Body of pancreas (tissue), 4 donors: ENCODE measurements at regions not wholly inside any gene's neighbourhood (a gene's known extent, or its start where the extent isn't known, plus 50 kb on each side); places are given as distances from the start of the nearest gene placed in this dataset.
"Not testable (repeated sequence)": the region's sequence is repeated elsewhere in the genome, so short reads cannot be mapped to it uniquely, and the experiment has no call there.

Experiments used
- ATAC-seq: fragments of 150-250 bp; one replicate; pipeline ENCODE4 v1.9.1; 2016
- DNase-seq, 4 donors: peaks; one replicate each; pipeline ENCODE4 v3.0.0-alpha.2; 2019
- H3K27ac ChIP-seq, 4 donors: fragments of 200-600 bp; sonication (generic); 1 replicate in 3 of 4; 2 replicates in 1 of 4; pipeline versions ENCODE4 v1.5.1 to v1.6.1; 2016 to 2019; ENCODE audit warnings: mild to moderate bottlenecking in 1 of 4, mixed read lengths in 1 of 4, moderate library complexity in 1 of 4
- H3K27me3 ChIP-seq, 2 donors: fragments of 200-600 bp; sonication (generic); one replicate each; pipeline ENCODE4 v1.6.0; 2016; ENCODE audit warnings: mild to moderate bottlenecking in 1 of 2
- H3K36me3 ChIP-seq, 2 donors: fragments of 200-600 bp; sonication (generic); replicated peaks in 1 of 2; 2 replicates each; pipeline ENCODE4 v1.5.1; 2016; ENCODE audit warnings: low read depth in 2 of 2; ENCODE audit not compliant: insufficient read depth in 1 of 2
- H3K4me1 ChIP-seq: fragments of 200-600 bp; sonication (generic); one replicate; pipeline ENCODE4 v1.6.0; 2016
- H3K4me3 ChIP-seq, 2 donors: fragments of 200-600 bp; sonication (generic); 1 replicate in 1 of 2; 2 replicates in 1 of 2; pipeline ENCODE4 v1.5.1; 2016 to 2019
- H3K9me3 ChIP-seq, 3 donors: fragments of 200-600 bp; sonication (generic); 1 replicate in 2 of 3; 2 replicates in 1 of 3; pipeline ENCODE4 v1.5.1; 2016
- WGBS, 2 donors: methylation state at CpG; one replicate each; pipeline ENCODE4 v1.1.5; 2017; 5-methylcytosine and 5-hydroxymethylcytosine counted together
- intact Hi-C: fragments of 100-400 bp; cut with DNase I; formaldehyde crosslinking; loops from one replicate; pipeline ENCODE4 v1.15.1; 2023

- ATAC-seq, DNase-seq, intact Hi-C loops, H3K27me3 ChIP-seq, H3K4me3 ChIP-seq, H3K9me3 ChIP-seq, H3K36me3 ChIP-seq, H3K4me1 ChIP-seq, H3K27ac ChIP-seq: not testable (repeated sequence)
- 77 to 87% methylated on average over 18 to 29 of the region's 33 CpGs for whole genome bisulfite sequencing, 2 donors
Measured at GRCh38 chr17:20633268-20634059, 53.9 kb downstream of the CDRT15L2 start.

GRCh38 chr17:20640147-20640546, 60.6 kb downstream of the CDRT15L2 start:
- DNase-seq, ATAC-seq, H3K4me3 ChIP-seq, H3K27ac ChIP-seq, H3K27me3 ChIP-seq, intact Hi-C loops, H3K9me3 ChIP-seq, H3K36me3 ChIP-seq, H3K4me1 ChIP-seq: not testable (repeated sequence)
- WGBS, 2 donors = 48 to 60% methylated on average over 6 of the region's 7 CpGs

DNA sequence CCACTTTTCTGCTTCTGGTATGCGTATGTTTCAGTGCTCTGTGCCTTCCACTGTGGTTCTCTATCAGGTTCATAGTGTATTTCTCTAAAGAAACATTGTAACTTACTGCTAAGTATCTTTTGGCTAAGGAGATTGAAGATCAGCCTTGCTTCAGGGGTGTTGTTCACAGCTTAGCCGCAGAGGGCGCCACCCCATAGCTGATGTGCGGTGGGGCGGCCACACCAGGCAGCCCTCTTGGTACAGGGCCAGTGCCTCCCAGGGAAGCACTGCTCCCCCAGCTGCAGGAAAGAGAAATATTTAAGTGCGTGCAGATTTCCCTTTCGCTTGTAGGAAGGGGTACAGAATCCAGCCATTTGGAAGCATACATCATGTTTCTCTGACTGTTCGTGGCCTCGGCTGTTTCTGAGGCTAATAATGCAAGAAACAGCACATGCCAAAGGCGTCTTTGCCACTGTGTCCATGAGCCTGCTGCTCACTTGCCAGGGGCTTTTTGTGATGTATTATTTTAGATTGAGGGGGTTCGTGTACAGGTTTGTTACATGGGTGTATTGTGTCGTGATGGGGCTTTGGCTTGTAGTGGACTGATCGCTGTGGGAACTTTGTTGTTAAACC, 67.2 kb downstream of the CDRT15L2 start:
- 27 to 36% methylated on average over 12 to 13 of the region's 13 CpGs for WGBS, 2 donors
- H3K4me1 ChIP-seq, H3K4me3 ChIP-seq, H3K27me3 ChIP-seq, H3K36me3 ChIP-seq, H3K27ac ChIP-seq, H3K9me3 ChIP-seq, intact Hi-C loops: not testable (repeated sequence)
- DNase-seq (peak in 1 of 4 donors; percentile 7), ATAC-seq (peak; percentile 74)

DNA sequence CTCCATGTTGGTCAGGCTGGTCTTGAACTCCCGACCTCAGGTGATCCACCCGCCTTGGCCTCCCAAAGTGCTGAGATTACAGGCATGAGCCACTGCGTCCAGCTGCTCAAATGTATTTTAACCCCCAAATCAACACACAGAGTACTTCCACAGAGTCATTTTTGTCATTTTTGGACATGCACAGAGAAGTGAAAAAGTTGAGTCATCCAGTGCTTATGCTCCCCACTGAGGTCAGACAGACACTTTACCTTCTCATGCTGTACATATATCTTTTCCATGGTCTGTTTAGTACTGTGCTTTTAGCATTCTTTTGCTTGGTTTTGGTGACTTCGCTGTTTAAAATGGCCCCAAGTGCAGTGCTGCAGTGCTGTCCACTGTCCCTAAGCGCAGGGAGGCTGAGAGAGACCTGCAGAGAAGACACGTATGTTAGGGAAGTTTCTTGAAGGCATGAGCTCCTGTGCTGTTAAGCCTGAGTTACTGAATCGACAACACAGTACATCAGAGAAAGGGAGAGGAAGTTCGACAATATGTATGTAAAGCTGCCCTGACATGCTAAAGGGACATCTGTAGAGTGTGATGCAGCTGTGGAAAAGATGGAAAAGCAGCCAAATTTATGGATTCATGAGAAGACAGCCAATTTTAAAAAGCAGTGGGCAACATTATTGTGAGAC, 69.7 kb downstream of the CDRT15L2 start:
- intact Hi-C loops, H3K27ac ChIP-seq, H3K4me1 ChIP-seq, H3K27me3 ChIP-seq, H3K36me3 ChIP-seq, DNase-seq, H3K9me3 ChIP-seq, H3K4me3 ChIP-seq, ATAC-seq: not testable (repeated sequence)
- 55 to 62% methylated on average over 8 of the region's 8 CpGs for WGBS, 2 donors

- H3K36me3 ChIP-seq, intact Hi-C loops: not testable (repeated sequence)
Measured at GRCh38 chr17:20651022-20651421, 71.5 kb downstream of the CDRT15L2 start.

GRCh38 chr17:20651736-20652135, 72.2 kb downstream of the CDRT15L2 start:
- WGBS, 2 donors = 23 to 45% methylated on average over 2 of the region's 2 CpGs

More at GRCh38 chr17:20651022-20651421, 71.5 kb downstream of the CDRT15L2 start:
- H3K27me3 ChIP-seq, H3K4me1 ChIP-seq, H3K4me3 ChIP-seq, H3K9me3 ChIP-seq, H3K27ac ChIP-seq, ATAC-seq, DNase-seq: not testable (repeated sequence)
- WGBS, 2 donors = 55 to 77% methylated on average over 8 of the region's 8 CpGs

GRCh38 chr17:20653391-20653790, 73.9 kb downstream of the CDRT15L2 start:
- intact Hi-C loops = not testable (repeated sequence)
- 43 to 83% methylated on average over 1 to 3 of the region's 5 CpGs for WGBS, 2 donors

More at GRCh38 chr17:20651736-20652135, 72.2 kb downstream of the CDRT15L2 start:
- H3K27me3 ChIP-seq, ATAC-seq, H3K27ac ChIP-seq, intact Hi-C loops, H3K4me3 ChIP-seq, DNase-seq, H3K4me1 ChIP-seq, H3K36me3 ChIP-seq, H3K9me3 ChIP-seq: not testable (repeated sequence)

DNA sequence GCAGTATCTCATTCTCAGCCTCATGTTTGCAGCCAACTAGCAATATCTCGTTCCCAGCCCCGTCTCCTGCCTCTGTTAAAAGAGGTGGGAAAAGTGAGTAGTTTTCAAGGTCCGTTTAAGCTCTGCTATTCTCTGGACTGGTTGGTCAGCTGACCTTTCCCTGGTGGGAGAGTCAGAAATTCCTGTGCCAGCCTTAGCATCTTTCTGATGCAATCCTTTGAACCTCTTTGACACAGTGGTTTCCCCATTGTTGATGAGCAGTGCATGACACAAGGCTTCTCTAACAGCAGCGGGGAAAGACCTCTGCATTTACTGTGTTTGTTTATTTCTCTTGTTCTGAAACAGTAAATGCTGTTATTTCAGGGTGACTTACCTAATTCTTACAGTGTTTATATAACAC, 74.6 kb downstream of the CDRT15L2 start:
- 23 to 27% methylated on average over 3 to 4 of the region's 4 CpGs for WGBS, 2 donors
- ATAC-seq, H3K4me1 ChIP-seq, H3K4me3 ChIP-seq, DNase-seq, H3K36me3 ChIP-seq, H3K27me3 ChIP-seq, H3K27ac ChIP-seq, H3K9me3 ChIP-seq, intact Hi-C loops: not testable (repeated sequence)

More at GRCh38 chr17:20653391-20653790, 73.9 kb downstream of the CDRT15L2 start:
- not testable (repeated sequence) for H3K36me3 ChIP-seq, H3K9me3 ChIP-seq, H3K27ac ChIP-seq, ATAC-seq, H3K4me3 ChIP-seq, DNase-seq, H3K27me3 ChIP-seq, H3K4me1 ChIP-seq

DNA sequence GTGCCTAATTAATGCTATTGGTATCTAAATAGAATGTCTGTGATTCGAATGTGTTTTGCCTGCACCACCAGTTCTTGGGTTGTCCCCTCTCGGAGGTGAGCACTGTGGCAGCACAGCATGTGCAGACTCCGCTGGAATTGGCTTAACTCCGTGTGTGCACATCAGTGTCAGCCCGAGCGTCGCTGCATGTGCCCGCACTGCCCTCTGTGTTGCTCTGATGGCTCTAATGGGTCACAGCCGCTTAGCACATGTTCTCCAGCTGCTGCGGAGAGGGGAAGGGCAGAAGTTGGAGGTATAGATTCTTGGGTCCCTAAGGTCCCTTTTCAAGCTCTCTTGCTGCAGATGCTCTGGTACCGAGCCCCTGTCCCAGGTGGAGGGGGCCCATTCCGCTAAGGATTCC, 75.1 kb downstream of the CDRT15L2 start:
- 60 to 64% methylated on average over 3 to 9 of the region's 12 CpGs for WGBS, 2 donors
- H3K9me3 ChIP-seq, DNase-seq, H3K4me3 ChIP-seq, intact Hi-C loops, H3K4me1 ChIP-seq, H3K36me3 ChIP-seq, H3K27ac ChIP-seq, H3K27me3 ChIP-seq, ATAC-seq: not testable (repeated sequence)

DNA sequence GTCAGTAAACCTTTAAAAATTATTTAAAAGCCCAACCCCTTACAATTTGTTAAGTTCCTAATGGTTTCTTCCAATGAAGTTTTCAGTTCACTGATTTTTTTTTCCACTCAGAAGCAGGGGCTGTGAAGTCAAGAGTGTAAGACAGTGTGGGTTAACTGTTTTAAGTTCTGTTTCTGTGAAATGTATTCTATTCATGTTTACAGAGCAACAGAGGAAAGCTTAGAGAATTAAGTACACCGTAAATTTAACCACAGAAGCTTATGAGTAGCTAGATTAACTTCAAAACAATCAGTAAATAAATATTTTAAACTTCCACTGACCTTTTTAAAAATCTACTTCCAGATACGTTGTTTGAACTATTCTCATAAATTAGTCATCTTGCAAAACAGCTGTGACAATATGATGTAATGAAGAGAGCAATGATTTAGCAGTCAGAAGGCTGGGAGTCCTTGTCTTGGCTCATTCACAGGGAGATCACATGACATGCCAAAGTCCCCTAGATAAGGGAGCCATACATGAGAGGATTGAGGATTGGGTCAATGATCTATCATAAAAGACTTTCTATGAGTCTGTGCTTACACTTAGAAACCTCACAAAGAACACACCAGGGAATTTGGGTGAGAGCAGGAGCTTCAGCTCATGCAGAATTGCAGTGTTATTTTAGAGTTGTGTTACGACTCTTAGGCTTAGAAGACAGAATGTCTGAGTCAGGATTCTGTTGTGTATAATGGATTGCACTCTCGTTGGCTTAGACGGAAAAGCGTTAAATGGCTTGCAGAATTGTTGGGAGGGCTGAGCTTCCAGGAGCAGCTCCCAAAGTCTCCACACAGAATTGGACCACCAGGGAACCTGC, 85.8 kb downstream of the CDRT15L2 start:
- H3K27me3 ChIP-seq, H3K27ac ChIP-seq, intact Hi-C loops, H3K36me3 ChIP-seq, H3K4me3 ChIP-seq, H3K9me3 ChIP-seq, H3K4me1 ChIP-seq, DNase-seq: not testable (repeated sequence)
- 22 to 32% methylated on average over 3 of the region's 6 CpGs for WGBS, 2 donors
- ATAC-seq = peak; percentile 81

DNA sequence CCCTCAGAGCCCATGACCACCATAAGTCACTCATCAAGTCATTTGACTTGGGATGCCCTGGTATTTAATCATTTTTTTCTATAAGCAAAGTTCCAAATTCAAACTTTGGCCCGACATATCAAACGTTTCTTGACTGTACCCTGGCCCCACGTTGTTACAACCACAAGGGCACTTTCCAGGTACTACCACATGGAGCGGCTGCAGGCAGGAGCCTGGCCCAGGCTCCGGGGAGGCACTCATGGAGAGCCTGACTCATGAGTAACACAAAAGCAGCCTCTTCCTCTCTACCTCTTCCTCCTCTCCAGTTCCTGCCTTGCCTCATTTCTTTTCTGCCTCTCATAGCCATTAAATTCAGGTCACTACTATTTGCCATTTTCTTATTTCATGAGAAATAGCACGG, 87.2 kb downstream of the CDRT15L2 start:
- H3K27ac ChIP-seq, H3K4me1 ChIP-seq, ATAC-seq, intact Hi-C loops, H3K4me3 ChIP-seq, H3K9me3 ChIP-seq, H3K36me3 ChIP-seq, H3K27me3 ChIP-seq: not testable (repeated sequence)
- WGBS, 2 donors = 60 to 76% methylated on average over 5 of the region's 6 CpGs
- DNase-seq = peak in 1 of 4 donors; percentile 9
